ENCODE measurements at regions not wholly inside any gene's neighbourhood (a gene's known extent, or its start where the extent isn't known, plus 50 kb on each side); places are given as distances from the start of the nearest gene placed in this dataset.

GRCh38 chr13:88623150-88623549, 952.0 kb downstream of the SLITRK5 start:
- Histone ChIP-seq H3K36me3 (ENCODE audit: low read length) (no peaks in the 10 kb centered on the region), H3K79me2 (ENCODE audit: insufficient read depth, low read length) (no peaks in the 10 kb centered on the region), H3K9me3 (ENCODE audit: insufficient read depth, low read length) (no peaks in the 10 kb centered on the region), H3K9me2 (replicated peaks; ENCODE audit: insufficient read depth, low read length) (no peaks in the 10 kb centered on the region), H3K4me2 (ENCODE audit: low read depth, low read length, poor library complexity, severe bottlenecking) (no peak overlapping the region), H3F3A (ENCODE audit: insufficient read depth) (no peaks in the 10 kb centered on the region), H4K20me1 (ENCODE audit: low read depth, low read length) (no peaks in the 10 kb centered on the region), H3K9ac (ENCODE audit: low read length) (no peak overlapping the region), H2AFZ (ENCODE audit: low read depth, low read length, severe bottlenecking) (no peak overlapping the region), H3K4me3 (ENCODE audit: insufficient read depth, low read length, poor library complexity, severe bottlenecking) (no peak overlapping the region), H3K27me3 (ENCODE audit: low read length) (no peaks in the 10 kb centered on the region), H3K27ac (ENCODE audit: low read depth, low read length) (no peak overlapping the region)
- TF ChIP-seq CTCF (IDR thresholded peaks at IDR 0.05; ENCODE audit: insufficient read depth, low read length, poor library complexity, severe bottlenecking) (no peak), EZH2phosphoT487 (conservative IDR thresholded peaks at IDR 0.05; ENCODE audit: low read length) (no peak)

GRCh38 chr13:88627071-88627470, 955.9 kb downstream of the SLITRK5 start:
- no peak for TF ChIP-seq CTCF (IDR thresholded peaks at IDR 0.05; ENCODE audit: insufficient read depth, low read length, poor library complexity, severe bottlenecking)
- TF ChIP-seq EZH2phosphoT487 (conservative IDR thresholded peaks at IDR 0.05; ENCODE audit: low read length) = no peak
- Histone ChIP-seq H3K4me3 (ENCODE audit: insufficient read depth, low read length, poor library complexity, severe bottlenecking) (no peak overlapping the region), H2AFZ (ENCODE audit: low read depth, low read length, severe bottlenecking) (no peak overlapping the region), H4K20me1 (ENCODE audit: low read depth, low read length) (no peaks in the 10 kb centered on the region), H3K79me2 (ENCODE audit: insufficient read depth, low read length) (no peaks in the 10 kb centered on the region), H3K4me2 (ENCODE audit: low read depth, low read length, poor library complexity, severe bottlenecking) (no peak overlapping the region), H3K9ac (ENCODE audit: low read length) (no peak overlapping the region), H3F3A (ENCODE audit: insufficient read depth) (no peaks in the 10 kb centered on the region), H3K27me3 (ENCODE audit: low read length) (no peaks in the 10 kb centered on the region), H3K36me3 (ENCODE audit: low read length) (no peaks in the 10 kb centered on the region), H3K27ac (ENCODE audit: low read depth, low read length) (no peak overlapping the region), H3K9me3 (ENCODE audit: insufficient read depth, low read length) (no peaks in the 10 kb centered on the region), H3K9me2 (replicated peaks; ENCODE audit: insufficient read depth, low read length) (no peaks in the 10 kb centered on the region)

GRCh38 chr13:88628882-88629281, 957.7 kb downstream of the SLITRK5 start:
- H3F3A ChIP-seq (ENCODE audit: insufficient read depth) = no peaks in the 10 kb centered on the region
- H3K9me3 ChIP-seq (ENCODE audit: insufficient read depth, low read length) = no peaks in the 10 kb centered on the region
- no peaks in the 10 kb centered on the region for H3K9me2 ChIP-seq (replicated peaks; ENCODE audit: insufficient read depth, low read length)
- no peaks in the 10 kb centered on the region for H3K27me3 ChIP-seq (ENCODE audit: low read length)
- no peaks in the 10 kb centered on the region for H3K79me2 ChIP-seq (ENCODE audit: insufficient read depth, low read length)
- no peak overlapping the region for H2AFZ ChIP-seq (ENCODE audit: low read depth, low read length, severe bottlenecking)
- H4K20me1 ChIP-seq (ENCODE audit: low read depth, low read length) = no peaks in the 10 kb centered on the region
- H3K4me2 ChIP-seq (ENCODE audit: low read depth, low read length, poor library complexity, severe bottlenecking) = no peak overlapping the region
- H3K4me3 ChIP-seq (ENCODE audit: insufficient read depth, low read length, poor library complexity, severe bottlenecking) = no peak overlapping the region
- no peak for TF ChIP-seq CTCF (IDR thresholded peaks at IDR 0.05; ENCODE audit: insufficient read depth, low read length, poor library complexity, severe bottlenecking)
- TF ChIP-seq EZH2phosphoT487 (conservative IDR thresholded peaks at IDR 0.05; ENCODE audit: low read length) = no peak
- H3K9ac ChIP-seq (ENCODE audit: low read length) = no peak overlapping the region
- no peak overlapping the region for H3K27ac ChIP-seq (ENCODE audit: low read depth, low read length)
- H3K36me3 ChIP-seq (ENCODE audit: low read length) = no peaks in the 10 kb centered on the region
